ENCODE measurements at regions not wholly inside any gene's neighbourhood (a gene's known extent, or its start where the extent isn't known, plus 50 kb on each side); places are given as distances from the start of the nearest gene placed in this dataset.

- TF ChIP-seq E2F8 (IDR thresholded peaks at IDR 0.05; ENCODE audit: low read depth, partially characterized antibody), result no peak
- TF ChIP-seq CTCF (IDR thresholded peaks at IDR 0.05 in 2 of 3, conservative IDR thresholded peaks at IDR 0.05 in 1 of 3; ENCODE audit: insufficient read depth in 2 of 3, low read depth in 1 of 3, low read length in 3 of 3), result no peak
- TF ChIP-seq ZNF408 (CRISPR knock-in tag; IDR thresholded peaks at IDR 0.05; ENCODE audit: low read depth), result no peak
- no peak for TF ChIP-seq SRF (CRISPR knock-in tag; IDR thresholded peaks at IDR 0.05)
- TF ChIP-seq EGR1 (conservative IDR thresholded peaks at IDR 0.05), result no peak
- no peak for TF ChIP-seq ZNF3 (CRISPR knock-in tag; IDR thresholded peaks at IDR 0.05)
- no peak for TF ChIP-seq HDAC2 (IDR thresholded peaks at IDR 0.05)
- TF ChIP-seq HES1 (IDR thresholded peaks at IDR 0.05; ENCODE audit: low read depth), result no peak
- TF ChIP-seq NR3C1 (CRISPR knock-in tag; IDR thresholded peaks at IDR 0.05), result no peak
- TF ChIP-seq HNRNPLL (IDR thresholded peaks at IDR 0.05; ENCODE audit: low read depth, low read length, poor library complexity, severe bottlenecking), result no peak
- no peak for TF ChIP-seq YY1 (IDR thresholded peaks at IDR 0.05; ENCODE audit: borderline replicate concordance in 1 of 3, control insufficient read depth in 1 of 3, extremely low read depth in 1 of 3, insufficient read depth in 3 of 3, insufficient read length in 1 of 3, insufficient replicate concordance in 2 of 3, low read depth in 1 of 3, low read length in 2 of 3)
- TF ChIP-seq NFE2 (IDR thresholded peaks at IDR 0.05; ENCODE audit: low read depth), result no peak
- TF ChIP-seq PATZ1 (CRISPR knock-in tag; IDR thresholded peaks at IDR 0.05; ENCODE audit: borderline replicate concordance), result no peak
- TF ChIP-seq ZBTB33 (CRISPR knock-in tag; IDR thresholded peaks at IDR 0.05), result no peak
These were observed 55.7 kb upstream of the ABCC4 start for GRCh38 chr13:95356916-95357315.
